Ovary (tissue), 3 donors: ENCODE measurements at regions not wholly inside any gene's neighbourhood (a gene's known extent, or its start where the extent isn't known, plus 50 kb on each side); places are given as distances from the start of the nearest gene placed in this dataset.

Experiments
- EP300 ChIP-seq: sonication (generic); formaldehyde crosslinking; IDR thresholded peaks from one replicate; pipeline ENCODE4 v1.6.1; 2017; ENCODE audit warnings: antibody characterized with exemption
- POLR2A ChIP-seq: fragments of 450-650 bp; IDR thresholded peaks from one replicate; pipeline ENCODE4 v1.6.1; 2017; ENCODE audit warnings: antibody characterized with exemption, mild to moderate bottlenecking, moderate library complexity
- TF ChIP-seq, protein P1 (sequence below), 3 donors: fragments of 450-650 bp in 2 of 3; fragments of 200-600 bp in 1 of 3; IDR thresholded peaks; one replicate each; pipeline versions ENCODE4 v1.5.1 to v1.8.0; 2016 to 2022; ENCODE audit warnings: antibody characterized with exemption in 3 of 3, mild to moderate bottlenecking in 1 of 3
- donor health status: DM: no; HTN: no; CAD: no.

- TF ChIP-seq, protein P1, sequence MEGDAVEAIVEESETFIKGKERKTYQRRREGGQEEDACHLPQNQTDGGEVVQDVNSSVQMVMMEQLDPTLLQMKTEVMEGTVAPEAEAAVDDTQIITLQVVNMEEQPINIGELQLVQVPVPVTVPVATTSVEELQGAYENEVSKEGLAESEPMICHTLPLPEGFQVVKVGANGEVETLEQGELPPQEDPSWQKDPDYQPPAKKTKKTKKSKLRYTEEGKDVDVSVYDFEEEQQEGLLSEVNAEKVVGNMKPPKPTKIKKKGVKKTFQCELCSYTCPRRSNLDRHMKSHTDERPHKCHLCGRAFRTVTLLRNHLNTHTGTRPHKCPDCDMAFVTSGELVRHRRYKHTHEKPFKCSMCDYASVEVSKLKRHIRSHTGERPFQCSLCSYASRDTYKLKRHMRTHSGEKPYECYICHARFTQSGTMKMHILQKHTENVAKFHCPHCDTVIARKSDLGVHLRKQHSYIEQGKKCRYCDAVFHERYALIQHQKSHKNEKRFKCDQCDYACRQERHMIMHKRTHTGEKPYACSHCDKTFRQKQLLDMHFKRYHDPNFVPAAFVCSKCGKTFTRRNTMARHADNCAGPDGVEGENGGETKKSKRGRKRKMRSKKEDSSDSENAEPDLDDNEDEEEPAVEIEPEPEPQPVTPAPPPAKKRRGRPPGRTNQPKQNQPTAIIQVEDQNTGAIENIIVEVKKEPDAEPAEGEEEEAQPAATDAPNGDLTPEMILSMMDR (IDR thresholded peaks at IDR 0.05), result no peak
- no peak for TF ChIP-seq POLR2A
- no peak for TF ChIP-seq EP300
These were observed 177.6 kb upstream of the MAN1A1 start for GRCh38 chr6:119527231-119527578.
